Activated B cell treated with CpG ODN at 0.5 μM for 24 hours (primary cell): ENCODE measurements at regions not wholly inside any gene's neighbourhood (a gene's known extent, or its start where the extent isn't known, plus 50 kb on each side); places are given as distances from the start of the nearest gene placed in this dataset.

Experiments
- ATAC-seq: fragments of 200-7000 bp; cut with Tn5 transposase; one replicate; pipeline ENCODE4 v1.10.0; 2021; ENCODE audit warnings: low read depth, mild to moderate bottlenecking, moderate library complexity
- CTCF ChIA-PET: fragments of 350-600 bp; sonication (Branson Sonifier 250); formaldehyde crosslinking; loops from one replicate; lab custom pipeline; 2021; ENCODE audit warnings: antibody characterized with exemption; lab: Charles Lee
- POLR2A ChIA-PET: fragments of 350-600 bp; sonication (Branson Sonifier 250); formaldehyde crosslinking; loops from one replicate; lab custom pipeline; 2021; ENCODE audit warnings: antibody characterized with exemption; lab: Charles Lee
- DNase-seq: peaks from one replicate; pipeline ENCODE4 v3.0.0; 2022
- H3K27ac Mint-ChIP-seq: one replicate; pipeline ENCODE4 v1.8.0; 2020; ENCODE audit warnings: mixed read lengths
- H3K27me3 Mint-ChIP-seq: one replicate; pipeline ENCODE4 v1.8.0; 2021; ENCODE audit warnings: mixed read lengths
- H3K36me3 Mint-ChIP-seq: one replicate; pipeline ENCODE4 v1.8.0; 2021; ENCODE audit warnings: low read depth, mixed read lengths
- H3K4me1 Mint-ChIP-seq: one replicate; pipeline ENCODE4 v1.8.0; 2021; ENCODE audit warnings: mixed read lengths
- H3K4me3 Mint-ChIP-seq: one replicate; pipeline ENCODE4 v1.8.0; 2020; ENCODE audit warnings: mild to moderate bottlenecking, mixed read lengths
- H3K9me3 Mint-ChIP-seq: one replicate; pipeline ENCODE4 v1.8.0; 2020; ENCODE audit warnings: mixed read lengths
- intact Hi-C: fragments of 100-400 bp; cut with micrococcal nuclease; formaldehyde crosslinking; loops from one replicate; pipeline ENCODE4 v1.15.1; 2024
- TF ChIP-seq, protein P1 (sequence below): fragments of 200-600 bp; IDR thresholded peaks from one replicate; pipeline ENCODE4 v1.8.0; 2022; ENCODE audit warnings: antibody characterized with exemption, mild to moderate bottlenecking

DNA sequence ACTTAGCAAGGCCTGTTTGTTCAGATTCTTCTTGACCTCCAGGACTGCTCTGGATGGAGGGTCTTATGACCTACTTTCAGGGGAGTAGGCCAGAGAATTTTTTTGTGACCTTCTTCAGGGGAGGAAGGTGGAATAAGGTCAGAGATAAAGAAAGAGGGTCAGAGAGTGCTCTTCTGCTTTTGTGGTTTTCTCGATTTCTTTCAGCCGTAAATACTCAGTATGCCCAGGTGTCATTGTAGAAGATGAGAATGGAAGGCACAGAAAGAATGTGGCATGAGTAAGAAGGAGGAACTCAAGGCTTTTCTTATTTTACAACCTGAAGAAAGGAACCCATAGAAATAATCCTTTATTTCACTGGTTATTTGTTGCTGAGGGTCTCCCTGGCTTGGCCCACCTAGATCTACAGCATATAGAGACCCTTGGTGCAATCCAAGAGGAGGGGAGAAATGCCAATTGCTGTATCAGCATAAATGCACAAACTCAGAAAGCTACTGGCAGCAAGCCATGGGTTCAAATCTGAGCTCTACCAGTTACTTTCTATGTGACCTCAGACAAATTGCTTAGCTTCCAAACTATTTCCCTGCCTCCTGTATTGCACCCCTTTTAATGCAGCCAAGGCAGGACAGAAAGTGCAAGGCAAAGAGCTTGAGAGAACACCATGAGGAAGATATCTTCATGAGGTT is 68.0 kb downstream of the OLIG3 start:
- intact Hi-C loops = no loop called here
- TF ChIP-seq, protein P1, sequence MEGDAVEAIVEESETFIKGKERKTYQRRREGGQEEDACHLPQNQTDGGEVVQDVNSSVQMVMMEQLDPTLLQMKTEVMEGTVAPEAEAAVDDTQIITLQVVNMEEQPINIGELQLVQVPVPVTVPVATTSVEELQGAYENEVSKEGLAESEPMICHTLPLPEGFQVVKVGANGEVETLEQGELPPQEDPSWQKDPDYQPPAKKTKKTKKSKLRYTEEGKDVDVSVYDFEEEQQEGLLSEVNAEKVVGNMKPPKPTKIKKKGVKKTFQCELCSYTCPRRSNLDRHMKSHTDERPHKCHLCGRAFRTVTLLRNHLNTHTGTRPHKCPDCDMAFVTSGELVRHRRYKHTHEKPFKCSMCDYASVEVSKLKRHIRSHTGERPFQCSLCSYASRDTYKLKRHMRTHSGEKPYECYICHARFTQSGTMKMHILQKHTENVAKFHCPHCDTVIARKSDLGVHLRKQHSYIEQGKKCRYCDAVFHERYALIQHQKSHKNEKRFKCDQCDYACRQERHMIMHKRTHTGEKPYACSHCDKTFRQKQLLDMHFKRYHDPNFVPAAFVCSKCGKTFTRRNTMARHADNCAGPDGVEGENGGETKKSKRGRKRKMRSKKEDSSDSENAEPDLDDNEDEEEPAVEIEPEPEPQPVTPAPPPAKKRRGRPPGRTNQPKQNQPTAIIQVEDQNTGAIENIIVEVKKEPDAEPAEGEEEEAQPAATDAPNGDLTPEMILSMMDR = no peak
- peaks cover 1% of the 10 kb centered on the region for H3K9me3 Mint-ChIP-seq
- H3K36me3 Mint-ChIP-seq = no peaks in the 10 kb centered on the region
- H3K27me3 Mint-ChIP-seq = no peaks in the 10 kb centered on the region
- peaks cover 66% of the 10 kb centered on the region for H3K4me1 Mint-ChIP-seq
- ChIA-PET CTCF (interaction anchor here (0.8 kb wide), 1 partner anchor 323 kb away, joined by 3 read pairs; no protein-coding TSS in a partner anchor), POLR2A (no interaction called here)
- DNase-seq = no peak
- peak; percentile 45 for ATAC-seq
- peak overlapping the region; percentile 57 for H3K27ac Mint-ChIP-seq
- peak overlapping the region; percentile 46 for H3K4me3 Mint-ChIP-seq

DNA sequence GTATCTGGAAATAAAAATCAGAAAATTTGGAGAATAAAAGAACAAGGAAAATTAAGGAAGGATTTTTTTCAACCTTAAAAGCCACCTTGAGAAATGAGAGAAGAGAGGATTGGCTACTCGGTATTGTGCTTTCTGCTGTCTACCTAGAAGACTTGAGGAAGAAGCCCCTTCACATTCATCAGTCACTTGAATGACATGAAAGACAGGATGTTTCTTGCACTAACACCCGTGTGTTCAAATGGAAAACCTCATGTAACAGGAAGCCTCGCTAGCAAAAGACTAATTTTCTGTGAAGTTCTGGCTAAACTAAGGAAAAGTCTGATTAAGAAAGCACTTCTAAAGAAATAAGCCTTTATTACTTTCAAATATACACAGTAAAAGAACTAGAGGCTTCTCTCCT is 69.9 kb downstream of the OLIG3 start:
- Mint-ChIP-seq H3K36me3 (no peaks in the 10 kb centered on the region), H3K4me1 (peaks cover 48% of the 10 kb centered on the region), H3K27ac (no peak overlapping the region), H3K9me3 (peaks cover 1% of the 10 kb centered on the region), H3K27me3 (no peaks in the 10 kb centered on the region), H3K4me3 (peak overlapping the region; percentile 32)
- DNase-seq = no peak
- CTCF ChIA-PET = interaction anchor here (1.2 kb wide), 1 partner anchor 330 kb away, joined by 7 read pairs; no protein-coding TSS in a partner anchor
- TF ChIP-seq, protein P1 = no peak
- no peak for ATAC-seq
- intact Hi-C loops = no loop called here
- POLR2A ChIA-PET = interaction anchor here (0.7 kb wide), 2 partner anchors 12 to 307 kb away, joined by 3 read pairs; no protein-coding TSS in a partner anchor

DNA sequence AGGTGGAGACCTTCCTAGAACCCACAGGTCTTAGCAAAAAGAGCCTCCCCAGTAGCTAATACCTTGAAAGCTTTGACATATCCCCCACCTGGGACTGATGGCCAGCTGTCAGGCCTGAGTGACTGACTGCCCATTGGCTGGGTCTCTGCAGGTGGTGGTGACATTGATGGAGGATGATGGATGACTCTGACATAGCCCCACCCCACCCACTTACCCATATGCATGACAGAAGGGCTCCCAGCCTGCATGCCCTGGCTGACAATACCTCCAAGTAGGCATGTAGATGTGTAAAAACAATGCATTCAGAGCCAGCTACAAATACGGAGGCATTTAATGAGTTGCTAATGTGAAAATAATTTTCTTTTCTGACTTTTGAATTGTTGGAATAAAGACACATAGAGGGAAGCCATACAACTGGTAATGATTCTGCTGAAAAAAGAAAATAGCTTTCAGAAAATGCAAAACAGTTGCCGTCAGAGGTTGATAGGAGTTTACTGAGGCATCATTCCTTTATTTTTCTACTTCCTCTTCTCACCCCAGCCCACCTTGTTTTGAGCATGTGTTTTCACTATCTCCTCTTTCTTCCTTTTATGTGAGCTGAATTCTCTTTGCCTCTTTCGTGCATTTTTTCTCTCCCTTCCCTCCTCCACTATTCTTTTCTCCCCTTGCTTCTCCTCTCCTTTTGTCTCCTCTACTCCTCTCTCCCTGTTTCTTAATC is 70.6 kb downstream of the OLIG3 start:
- TF ChIP-seq, protein P1 = no peak
- ATAC-seq = peak; percentile 69
- CTCF ChIA-PET = interaction anchor here (1.2 kb wide), 1 partner anchor 330 kb away, joined by 7 read pairs; no protein-coding TSS in a partner anchor
- POLR2A ChIA-PET = interaction anchor here (0.7 kb wide), 1 partner anchor 11 kb away, joined by 3 read pairs; no protein-coding TSS in a partner anchor
- Mint-ChIP-seq H3K27me3 (no peaks in the 10 kb centered on the region), H3K36me3 (no peaks in the 10 kb centered on the region), H3K4me1 (peaks cover 44% of the 10 kb centered on the region), H3K4me3 (peak overlapping the region; percentile 32), H3K27ac (peak overlapping the region; percentile 48), H3K9me3 (peaks cover 1% of the 10 kb centered on the region)
- DNase-seq = no peak
- intact Hi-C loops = loop anchor here (1.0 kb wide), 1 partner anchor 8 kb away; no protein-coding TSS in a partner anchor

DNA sequence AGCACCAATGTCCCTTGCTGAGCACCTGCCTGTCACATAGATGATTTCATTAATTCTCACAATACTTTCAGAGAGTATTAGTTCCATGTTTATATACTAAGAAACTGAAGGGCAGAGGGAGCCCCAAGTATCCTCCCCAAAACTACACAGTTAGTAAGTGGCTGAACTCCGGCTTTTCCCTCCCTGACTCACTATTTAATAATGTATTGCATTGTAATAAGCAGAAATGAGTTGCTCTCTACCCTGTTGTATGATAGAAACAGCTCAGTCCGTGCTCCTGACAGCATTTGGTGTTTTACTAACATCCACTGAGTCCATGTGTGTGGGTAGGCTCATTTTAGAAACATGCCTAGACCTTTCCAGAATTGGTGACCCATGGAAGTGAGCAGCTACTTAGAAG is 76.8 kb downstream of the OLIG3 start:
- Mint-ChIP-seq H3K27me3 (peaks cover 2% of the 10 kb centered on the region), H3K4me1 (peaks cover 11% of the 10 kb centered on the region), H3K9me3 (peaks cover 1% of the 10 kb centered on the region), H3K27ac (no peak overlapping the region), H3K36me3 (no peaks in the 10 kb centered on the region), H3K4me3 (no peak overlapping the region)
- intact Hi-C loops = loop anchor here (5.0 kb wide), 1 partner anchor 450 kb away; no protein-coding TSS in a partner anchor
- DNase-seq (no peak), ATAC-seq (no peak)
- TF ChIP-seq, protein P1 = no peak
- CTCF ChIA-PET = interaction anchor here (1.2 to 2.2 kb wide), 4 partner anchors 12 to 323 kb away, joined by 3 to 6 read pairs (median 4); no protein-coding TSS in a partner anchor
- POLR2A ChIA-PET = no interaction called here
